ENCODE measurements at regions not wholly inside any gene's neighbourhood (a gene's known extent, or its start where the extent isn't known, plus 50 kb on each side); places are given as distances from the start of the nearest gene placed in this dataset.

- DNase-seq (ENCODE audit: low read depth, low spot score): no peak
Observed at GRCh38 chr4:63505714-63506460, 903.4 kb downstream of the TECRL start.

DNA sequence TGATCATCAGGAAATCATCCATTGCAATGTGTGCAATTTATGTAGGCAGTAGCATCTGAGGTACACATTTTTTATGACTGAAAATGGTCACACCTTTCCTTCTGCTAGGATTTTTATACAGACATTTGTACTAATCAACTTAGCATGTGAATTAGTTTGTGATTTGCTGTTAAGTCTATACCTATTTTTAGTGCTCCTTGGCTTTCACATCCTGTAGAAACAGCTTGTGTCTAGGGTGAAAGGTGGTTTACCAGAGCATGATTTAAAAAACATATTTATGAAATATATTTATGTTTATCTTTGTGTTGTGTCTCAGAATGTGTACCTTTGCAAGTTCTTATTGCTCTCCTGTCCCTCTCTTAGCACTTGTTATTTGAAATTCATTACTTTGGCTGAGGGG, 916.0 kb downstream of the TECRL start:
- DNase-seq (ENCODE audit: low read depth, low spot score): no peak

DNA sequence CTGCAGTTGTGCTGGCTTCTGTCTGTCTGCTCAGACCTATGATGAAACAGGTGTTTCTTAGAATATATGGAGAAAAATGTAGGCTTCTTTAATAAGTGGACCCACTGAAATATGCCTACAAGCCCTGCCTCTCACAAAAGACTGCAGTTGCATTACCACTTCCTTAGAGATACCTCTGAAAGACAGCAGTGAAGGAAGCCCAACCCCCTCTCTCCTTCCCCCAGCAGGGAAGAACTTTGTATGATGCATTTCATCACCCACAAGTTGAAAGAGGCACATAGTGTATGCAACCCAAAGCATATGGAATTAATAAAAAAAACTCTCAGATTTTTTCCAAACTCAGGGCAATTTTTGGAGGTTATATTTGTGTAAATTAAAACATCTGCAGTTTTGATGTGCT, 916.7 kb downstream of the TECRL start:
- no peak for DNase-seq (ENCODE audit: low read depth, low spot score)

GRCh38 chr4:63464393-63464792, 944.9 kb downstream of the TECRL start:
- DNase-seq (ENCODE audit: low read depth, low spot score): no peak

DNA sequence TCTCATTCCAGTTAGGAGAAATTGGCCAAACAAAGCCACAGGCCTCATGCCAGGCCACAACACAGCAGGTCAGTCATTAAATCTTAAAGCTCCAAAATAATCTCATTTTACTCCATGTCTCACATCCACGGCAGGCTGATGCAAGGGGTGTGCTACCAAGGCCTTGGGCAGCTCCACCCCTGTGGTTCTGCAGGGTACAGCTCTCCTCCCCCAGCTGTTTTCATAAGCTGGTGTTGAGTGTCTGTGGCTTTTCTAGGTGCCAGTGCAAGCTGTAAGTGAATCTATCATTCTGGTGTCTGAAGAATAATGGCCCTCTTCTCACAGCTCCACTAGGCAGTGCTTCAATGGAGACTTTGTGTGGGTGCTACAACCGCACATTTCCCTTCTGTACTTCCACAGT, 949.2 kb downstream of the TECRL start:
- no peak for DNase-seq (ENCODE audit: low read depth, low spot score)

- no peak for DNase-seq (ENCODE audit: low read depth, low spot score)
Observed at GRCh38 chr4:63459329-63459728, 949.9 kb downstream of the TECRL start.

DNA sequence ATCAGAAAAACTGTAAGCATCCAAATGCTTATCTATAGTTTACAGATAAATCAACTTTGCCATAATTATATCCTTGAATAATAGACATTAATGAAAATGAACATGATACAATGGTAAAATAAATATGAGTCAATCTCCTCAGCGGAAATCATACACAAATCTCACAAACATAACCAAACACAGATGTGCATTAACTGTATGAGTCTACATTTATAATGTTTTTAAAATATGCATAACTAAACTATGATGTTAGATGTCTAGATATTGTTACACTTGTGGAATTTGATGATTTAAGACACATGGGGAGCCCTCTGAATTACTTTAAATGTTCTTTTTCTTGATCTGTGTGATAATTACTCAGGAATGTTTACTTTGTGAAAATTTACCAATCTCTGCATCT, 951.2 kb downstream of the TECRL start:
- DNase-seq (ENCODE audit: low read depth, low spot score): no peak

DNA sequence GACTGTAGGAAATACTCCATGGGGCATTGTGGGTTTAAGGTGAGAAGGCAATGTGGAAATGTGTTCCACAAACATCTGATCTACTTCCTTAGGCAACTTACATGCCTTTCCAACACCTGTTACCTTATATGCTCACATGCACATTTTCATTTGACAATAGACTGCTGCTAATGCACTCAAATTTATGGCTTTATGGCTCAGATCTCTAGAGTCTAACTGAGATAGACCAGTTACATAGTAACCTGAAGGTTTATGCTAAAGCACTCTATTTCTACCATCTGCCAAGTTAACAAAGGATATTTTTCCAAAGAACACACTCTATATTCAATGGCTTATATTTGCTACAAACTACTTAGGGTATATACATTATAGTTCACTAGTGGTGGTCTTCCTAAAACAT, 969.0 kb downstream of the TECRL start:
- DNase-seq (ENCODE audit: low read depth, low spot score): no peak

- no peak for DNase-seq (ENCODE audit: low read depth, low spot score)
Observed at GRCh38 chr4:63430105-63430504, 979.1 kb downstream of the TECRL start.

GRCh38 chr4:63396269-63396668, 1013.0 kb downstream of the TECRL start:
- DNase-seq (ENCODE audit: low read depth, low spot score): no peak

DNA sequence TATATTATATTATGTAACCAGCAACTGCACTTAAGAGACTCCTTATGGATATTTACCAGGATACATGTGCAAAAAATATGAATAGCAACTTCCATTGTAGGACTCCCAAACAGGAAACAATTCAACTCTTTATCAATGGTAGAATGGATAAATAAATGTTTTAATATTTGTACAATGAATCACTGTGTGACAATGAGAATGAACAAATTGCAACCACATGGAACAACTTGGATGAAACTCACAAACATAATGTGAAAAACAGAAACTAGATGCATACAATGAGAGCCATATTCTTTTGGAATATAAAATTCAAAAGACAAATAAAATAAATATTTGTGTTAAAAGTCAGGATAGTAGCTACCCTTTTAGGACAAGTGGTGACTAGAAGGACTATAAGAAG, 1015.7 kb downstream of the TECRL start:
- DNase-seq (ENCODE audit: low read depth, low spot score): no peak

- no peak for DNase-seq (ENCODE audit: low read depth, low spot score)
Observed at GRCh38 chr4:63379750-63380522, 1029.3 kb downstream of the TECRL start.

- no peak for DNase-seq (ENCODE audit: low read depth, low spot score)
Observed at GRCh38 chr4:63371001-63371400, 1038.2 kb downstream of the TECRL start.

DNA sequence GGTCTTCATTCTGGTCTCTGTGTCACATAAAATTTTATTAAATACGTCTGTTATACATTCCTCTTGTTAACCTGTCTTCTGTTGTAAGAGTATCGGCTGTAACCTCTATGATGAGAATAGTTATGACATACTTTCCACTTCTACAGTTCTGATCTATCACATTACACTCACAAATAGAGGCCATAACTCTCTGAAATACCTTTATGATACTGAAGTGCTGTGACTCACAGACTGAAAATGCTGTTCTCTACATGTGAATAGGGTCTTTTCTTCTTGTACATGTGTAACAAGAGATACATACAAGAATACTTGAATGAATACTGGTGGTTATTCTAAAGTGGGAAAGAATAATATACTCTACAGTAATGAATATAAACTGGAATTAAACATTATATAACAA, 1047.6 kb downstream of the TECRL start:
- DNase-seq (ENCODE audit: low read depth, low spot score): no peak

GRCh38 chr4:63361066-63361465, 1048.2 kb downstream of the TECRL start:
- no peak for DNase-seq (ENCODE audit: low read depth, low spot score)

GRCh38 chr4:63349674-63350025, 1059.6 kb downstream of the TECRL start:
- DNase-seq (ENCODE audit: low read depth, low spot score): no peak

DNA sequence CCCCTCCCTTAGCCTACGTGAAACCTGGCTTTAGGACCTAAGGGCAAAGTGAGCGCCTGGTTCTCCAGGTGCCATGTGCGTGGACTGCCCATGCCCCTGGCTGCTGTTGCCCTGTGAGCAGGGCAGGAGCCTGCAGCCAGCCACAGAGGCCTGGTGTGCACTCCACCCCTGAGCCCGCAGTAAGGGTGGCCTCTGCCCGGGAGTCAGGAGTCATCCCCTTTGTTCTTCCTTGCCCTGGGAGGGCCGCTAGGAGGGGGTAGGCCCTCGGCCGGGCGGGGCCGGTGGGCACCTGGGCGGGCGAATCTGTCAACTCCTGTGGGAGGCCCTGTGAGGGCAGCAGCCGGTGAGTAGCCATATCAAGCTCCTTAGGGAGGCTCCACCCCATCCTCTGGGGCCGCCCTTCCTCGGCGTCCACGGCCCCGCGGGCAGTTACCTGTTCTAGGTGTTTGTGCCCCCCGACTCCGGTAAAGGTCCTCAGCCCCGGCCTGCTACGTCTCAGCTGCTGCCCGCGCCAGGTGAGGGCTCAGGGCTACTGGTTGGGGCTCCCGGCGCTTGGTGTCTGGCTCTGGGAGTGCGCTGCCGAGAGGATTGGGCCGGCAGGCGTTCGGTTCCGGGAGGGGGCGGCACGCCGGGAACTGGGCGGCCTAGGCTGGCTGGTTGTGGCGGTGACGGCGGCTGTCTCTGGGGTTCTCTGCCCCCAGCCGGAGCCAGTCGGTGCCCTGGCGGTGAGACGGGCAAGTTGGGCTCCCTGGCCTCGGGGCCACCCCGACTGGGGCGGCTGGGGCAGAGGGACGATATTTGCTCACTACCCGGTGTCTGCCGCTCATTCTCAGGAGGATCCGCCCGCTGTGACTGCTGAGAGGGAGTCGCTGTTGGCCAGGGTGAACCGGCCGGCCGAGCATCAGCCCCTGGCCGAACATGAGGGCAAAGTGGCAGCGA, 1060.2 kb downstream of the TECRL start:
- no peak for DNase-seq (ENCODE audit: low read depth, low spot score)

- DNase-seq (ENCODE audit: low read depth, low spot score): no peak
Observed at GRCh38 chr4:63325140-63325539, 1084.1 kb downstream of the TECRL start.

- DNase-seq (ENCODE audit: low read depth, low spot score): no peak
Observed at GRCh38 chr4:63316633-63317032, 1092.6 kb downstream of the TECRL start.

- DNase-seq (ENCODE audit: low read depth, low spot score): no peak
Observed at GRCh38 chr4:63315651-63316050, 1093.6 kb downstream of the TECRL start.

GRCh38 chr4:63308697-63309096, 1100.6 kb downstream of the TECRL start:
- no peak for DNase-seq (ENCODE audit: low read depth, low spot score)

- DNase-seq (ENCODE audit: low read depth, low spot score): no peak
Observed at GRCh38 chr4:63302792-63303191, 1106.5 kb downstream of the TECRL start.

All from smooth muscle cell of the brain vasculature (primary cell).